ENCODE measurements at regions not wholly inside any gene's neighbourhood (a gene's known extent, or its start where the extent isn't known, plus 50 kb on each side); places are given as distances from the start of the nearest gene placed in this dataset.

- no peak for TF ChIP-seq RBM22 (optimal IDR thresholded peaks at IDR 0.05; ENCODE audit: low read length)
- no peak for TF ChIP-seq ELK4 (CRISPR knock-in tag; IDR thresholded peaks at IDR 0.05; ENCODE audit: borderline replicate concordance)
Observed at GRCh38 chr4:182101618-182102017, 141.6 kb upstream of the TENM3 start (continued).

GRCh38 chr4:182102576-182102975 is 140.6 kb upstream of the TENM3 start:
- no peaks in the 10 kb centered on the region for H3K9me3 ChIP-seq (ENCODE audit: low read length)
- 0% methylated on average over 3 of the region's 3 CpGs for WGBS (ENCODE audit: low lambda C conversion rate)
- no peak for FAIRE-seq
- no peak for ATAC-seq
- no peak overlapping the region for H2AFZ ChIP-seq (ENCODE audit: low read length)
- no peak for DNase-seq (ENCODE audit: low spot score)
- H3K27me3 ChIP-seq (ENCODE audit: control insufficient read depth in 1 of 2, insufficient read depth in 2 of 2, low read length in 2 of 2) = no peaks in the 10 kb centered on the region
- H3K79me2 ChIP-seq (ENCODE audit: insufficient read depth, low read length) = no peaks in the 10 kb centered on the region
- H4K20me1 ChIP-seq (ENCODE audit: insufficient read depth, low read length) = no peaks in the 10 kb centered on the region; the same call in 1 of the 2 replicates
- POLR2A ChIA-PET = no interaction called here
- no peaks in the 10 kb centered on the region for H3K36me3 ChIP-seq (replicated peaks in 1 of 2; ENCODE audit: control insufficient read depth in 1 of 2, insufficient read depth in 2 of 2, low read length in 2 of 2)
- in situ Hi-C loops (cut with HindIII; ENCODE audit: extremely low pct_ligation_motif_present, low pct_unique_long_range_greater_than_20kb) = no loop called here
- no peak overlapping the region for H3K4me2 ChIP-seq (ENCODE audit: low read depth, low read length)
- TF ChIP-seq DNMT1 (CRISPR knock-in tag; IDR thresholded peaks at IDR 0.05) = no peak
- TF ChIP-seq MED13 (CRISPR knock-in tag; IDR thresholded peaks at IDR 0.05) = no peak
- no peak for TF ChIP-seq THYN1 (CRISPR knock-in tag; IDR thresholded peaks at IDR 0.05; ENCODE audit: borderline replicate concordance, low read depth)
- no peak for TF ChIP-seq TBP (CRISPR knock-in tag; IDR thresholded peaks at IDR 0.05)
- TF ChIP-seq MAFF (IDR thresholded peaks at IDR 0.05; ENCODE audit: low read depth, low read length) = no peak
- no peak for TF ChIP-seq IKZF1 (IDR thresholded peaks at IDR 0.05)
- TF ChIP-seq ZNF713 (CRISPR knock-in tag; IDR thresholded peaks at IDR 0.05) = no peak
- no peak for TF ChIP-seq ZNF879 (CRISPR knock-in tag; IDR thresholded peaks at IDR 0.05)
- no peak for TF ChIP-seq ATAD3A (CRISPR knock-in tag; IDR thresholded peaks at IDR 0.05)
- TF ChIP-seq ATF7-NPFF (CRISPR knock-in tag; IDR thresholded peaks at IDR 0.05; ENCODE audit: low read depth) = no peak
- TF ChIP-seq ERF (CRISPR knock-in tag; IDR thresholded peaks at IDR 0.05) = no peak
- no peak for TF ChIP-seq ZNF740 (CRISPR knock-in tag; IDR thresholded peaks at IDR 0.05)
- no peak for TF ChIP-seq JUN (CRISPR knock-in tag; IDR thresholded peaks at IDR 0.05)
- TF ChIP-seq MAZ (IDR thresholded peaks at IDR 0.05; ENCODE audit: borderline replicate concordance, low read depth, low read length) = no peak
- TF ChIP-seq MAZ (CRISPR knock-in tag; IDR thresholded peaks at IDR 0.05; ENCODE audit: low read depth) = no peak
- no peak for TF ChIP-seq MAX (IDR thresholded peaks at IDR 0.05)
- TF ChIP-seq PLRG1 (conservative IDR thresholded peaks at IDR 0.05) = no peak
- TF ChIP-seq MYNN (CRISPR knock-in tag; IDR thresholded peaks at IDR 0.05; ENCODE audit: low read depth) = no peak
- TF ChIP-seq NFKBIZ (CRISPR knock-in tag; IDR thresholded peaks at IDR 0.05) = no peak
- no peak overlapping the region for H3K4me3 ChIP-seq (replicated peaks in 1 of 3; ENCODE audit: insufficient read depth in 1 of 3, low read depth in 2 of 3, low read length in 3 of 3)
- H3K9ac ChIP-seq (ENCODE audit: insufficient read depth, low read depth, low read length) = no peak overlapping the region
- H3K27ac ChIP-seq (ENCODE audit: extremely low read length, insufficient read depth, low read length) = no peak overlapping the region
- BruUV-seq (replicated peaks) = no TSS peak
- H3K4me1 ChIP-seq (ENCODE audit: insufficient read depth, low read length) = no peaks in the 10 kb centered on the region
- intact Hi-C loops (cut with micrococcal nuclease; ENCODE audit: unreplicated experiment) = no loop called here
- CTCF ChIA-PET (ENCODE audit: low intra/inter-chr PET ratio, low total read pairs) = no interaction called here

Data from HepG2 (cell line).